Colonic mucosa (tissue), 4 donors: ENCODE measurements at regions not wholly inside any gene's neighbourhood (a gene's known extent, or its start where the extent isn't known, plus 50 kb on each side); places are given as distances from the start of the nearest gene placed in this dataset.

Source experiments
- DNase-seq: peaks from one replicate; pipeline ENCODE4 v3.0.0-alpha.2; 2020
- H3K27ac ChIP-seq: fragments of 200-600 bp; one replicate; pipeline ENCODE4 v1.8.0; 2021
- H3K27me3 ChIP-seq: fragments of 200-600 bp; one replicate; pipeline ENCODE4 v1.8.0; 2021
- H3K36me3 ChIP-seq: fragments of 200-600 bp; one replicate; pipeline ENCODE4 v1.8.0; 2021
- H3K4me1 ChIP-seq: fragments of 200-600 bp; one replicate; pipeline ENCODE4 v1.8.0; 2021; ENCODE audit warnings: mild to moderate bottlenecking
- H3K4me3 ChIP-seq: fragments of 200-600 bp; one replicate; pipeline ENCODE4 v1.8.0; 2021
- H3K9ac ChIP-seq, 2 donors: one replicate each; pipeline ENCODE4 v1.7.0; 2013; ENCODE audit warnings: control low read depth in 2 of 2, low read depth in 2 of 2, low read length in 2 of 2
- H3K9me3 ChIP-seq: fragments of 200-600 bp; one replicate; pipeline ENCODE4 v1.8.0; 2021
- CTCF ChIP-seq: fragments of 200-600 bp; IDR thresholded peaks from one replicate; pipeline ENCODE4 v1.8.0; 2022; ENCODE audit warnings: antibody characterized with exemption, mild to moderate bottlenecking
- intact Hi-C: fragments of 100-400 bp; cut with DNase I; formaldehyde crosslinking; loops from one replicate; pipeline ENCODE4 v1.14.1; 2022
- donor health status: healthy.
- donor health status: DM: no; HTN: no; CAD: no.
- donor health status: DM: no; HTN: no; CAD: no.

- no peak for DNase-seq
- Histone ChIP-seq H3K9me3 (no peaks in the 10 kb centered on the region), H3K9ac (no peak overlapping the region), H3K36me3 (no peaks in the 10 kb centered on the region), H3K27ac (no peak overlapping the region), H3K4me3 (no peak overlapping the region), H3K27me3 (no peaks in the 10 kb centered on the region), H3K4me1 (no peaks in the 10 kb centered on the region)
- intact Hi-C loops: no loop called here
- TF ChIP-seq CTCF: no peak
Measured at GRCh38 chr15:69939513-69940440, 157.9 kb downstream of the TLE3 start.

- Histone ChIP-seq H3K9ac (no peak overlapping the region), H3K4me1 (no peaks in the 10 kb centered on the region), H3K27me3 (no peaks in the 10 kb centered on the region), H3K4me3 (no peak overlapping the region), H3K36me3 (no peaks in the 10 kb centered on the region), H3K27ac (no peak overlapping the region), H3K9me3 (no peaks in the 10 kb centered on the region)
- no peak for TF ChIP-seq CTCF
- intact Hi-C loops: no loop called here
- DNase-seq: no peak
Measured at GRCh38 chr15:69940441-69941300, 157.0 kb downstream of the TLE3 start.

GRCh38 chr15:69941301-69941605 is 156.5 kb downstream of the TLE3 start:
- no peak overlapping the region for H3K9ac ChIP-seq
- no peaks in the 10 kb centered on the region for H3K9me3 ChIP-seq
- no peaks in the 10 kb centered on the region for H3K36me3 ChIP-seq
- intact Hi-C loops: no loop called here
- H3K4me1 ChIP-seq: no peaks in the 10 kb centered on the region
- H3K27me3 ChIP-seq: no peaks in the 10 kb centered on the region
- H3K27ac ChIP-seq: no peak overlapping the region
- no peak for TF ChIP-seq CTCF
- no peak overlapping the region for H3K4me3 ChIP-seq
- no peak for DNase-seq

- H3K4me3 ChIP-seq: no peak overlapping the region
- TF ChIP-seq CTCF: no peak
Measured at GRCh38 chr15:69941706-69942495, 155.8 kb downstream of the TLE3 start.

GRCh38 chr15:69943637-69944036 is 154.1 kb downstream of the TLE3 start:
- Histone ChIP-seq H3K4me1 (no peaks in the 10 kb centered on the region), H3K9ac (no peak overlapping the region), H3K27me3 (no peaks in the 10 kb centered on the region), H3K36me3 (no peaks in the 10 kb centered on the region), H3K27ac (no peak overlapping the region), H3K4me3 (no peak overlapping the region), H3K9me3 (no peaks in the 10 kb centered on the region)
- TF ChIP-seq CTCF: no peak
- no peak for DNase-seq
- intact Hi-C loops: no loop called here

More at GRCh38 chr15:69941706-69942495, 155.8 kb downstream of the TLE3 start:
- Histone ChIP-seq H3K36me3 (no peaks in the 10 kb centered on the region), H3K9me3 (no peaks in the 10 kb centered on the region), H3K9ac (no peak overlapping the region), H3K4me1 (no peaks in the 10 kb centered on the region), H3K27ac (no peak overlapping the region), H3K27me3 (no peaks in the 10 kb centered on the region)
- intact Hi-C loops: no loop called here
- no peak for DNase-seq
